Esophagus muscularis mucosa (tissue), 4 donors: ENCODE measurements at regions not wholly inside any gene's neighbourhood (a gene's known extent, or its start where the extent isn't known, plus 50 kb on each side); places are given as distances from the start of the nearest gene placed in this dataset.

Experiments used
- EP300 ChIP-seq: sonication (generic); formaldehyde crosslinking; IDR thresholded peaks from one replicate; pipeline ENCODE4 v1.6.1; 2017; ENCODE audit warnings: antibody characterized with exemption
- POLR2A ChIP-seq: fragments of 450-650 bp; IDR thresholded peaks from one replicate; pipeline ENCODE4 v1.6.1; 2017; ENCODE audit warnings: antibody characterized with exemption, moderate library complexity, mild to moderate bottlenecking, low read depth
- TF ChIP-seq, protein P1 (sequence below), 3 experiments: fragments of 200-600 bp in 2 of 3; fragments of 450-650 bp in 1 of 3; sonication (generic) in 2 of 3; IDR thresholded peaks; one replicate each; pipeline ENCODE4 v1.5.1; 2017 to 2019; ENCODE audit warnings: antibody characterized with exemption in 3 of 3, mild to moderate bottlenecking in 2 of 3, moderate library complexity in 1 of 3

DNA sequence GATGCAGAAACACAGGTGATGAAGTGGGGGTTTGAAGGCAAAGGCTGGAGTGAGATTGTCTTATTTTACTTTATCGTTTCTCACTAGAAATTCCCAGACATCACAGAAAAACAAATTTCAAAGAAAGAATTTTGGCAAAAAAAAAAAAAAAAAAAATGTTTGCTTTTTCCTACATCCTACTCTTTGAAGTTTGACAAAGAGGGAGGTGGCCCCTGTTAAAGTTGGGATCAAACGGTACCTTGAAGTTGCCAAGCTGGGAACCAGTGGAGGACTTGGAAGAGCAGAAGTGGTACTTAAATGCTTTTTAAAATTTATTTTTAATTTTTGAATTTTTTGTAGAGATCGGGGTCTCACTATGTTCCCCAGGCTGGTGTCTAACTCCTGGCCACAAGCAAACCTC lies 63.9 kb upstream of the KIF5B start:
- TF ChIP-seq POLR2A, result no peak
- no peak for TF ChIP-seq EP300
- TF ChIP-seq, protein P1, sequence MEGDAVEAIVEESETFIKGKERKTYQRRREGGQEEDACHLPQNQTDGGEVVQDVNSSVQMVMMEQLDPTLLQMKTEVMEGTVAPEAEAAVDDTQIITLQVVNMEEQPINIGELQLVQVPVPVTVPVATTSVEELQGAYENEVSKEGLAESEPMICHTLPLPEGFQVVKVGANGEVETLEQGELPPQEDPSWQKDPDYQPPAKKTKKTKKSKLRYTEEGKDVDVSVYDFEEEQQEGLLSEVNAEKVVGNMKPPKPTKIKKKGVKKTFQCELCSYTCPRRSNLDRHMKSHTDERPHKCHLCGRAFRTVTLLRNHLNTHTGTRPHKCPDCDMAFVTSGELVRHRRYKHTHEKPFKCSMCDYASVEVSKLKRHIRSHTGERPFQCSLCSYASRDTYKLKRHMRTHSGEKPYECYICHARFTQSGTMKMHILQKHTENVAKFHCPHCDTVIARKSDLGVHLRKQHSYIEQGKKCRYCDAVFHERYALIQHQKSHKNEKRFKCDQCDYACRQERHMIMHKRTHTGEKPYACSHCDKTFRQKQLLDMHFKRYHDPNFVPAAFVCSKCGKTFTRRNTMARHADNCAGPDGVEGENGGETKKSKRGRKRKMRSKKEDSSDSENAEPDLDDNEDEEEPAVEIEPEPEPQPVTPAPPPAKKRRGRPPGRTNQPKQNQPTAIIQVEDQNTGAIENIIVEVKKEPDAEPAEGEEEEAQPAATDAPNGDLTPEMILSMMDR (IDR thresholded peaks at IDR 0.05), result no peak
